HCT116 (cell line): ENCODE measurements at regions not wholly inside any gene's neighbourhood (a gene's known extent, or its start where the extent isn't known, plus 50 kb on each side); places are given as distances from the start of the nearest gene placed in this dataset.
"Not testable (repeated sequence)": the region's sequence is repeated elsewhere in the genome, so short reads cannot be mapped to it uniquely, and the experiment has no call there.

Source experiments
- CEBPB ChIP-seq: IDR thresholded peaks from 2 replicates; pipeline ENCODE4 v1.6.1; 2012; ENCODE audit warnings: low read depth
- EGR1 ChIP-seq: IDR thresholded peaks from 2 replicates; pipeline ENCODE4 v1.6.1; 2012; ENCODE audit warnings: low read depth
- JUND ChIP-seq: IDR thresholded peaks from 2 replicates; pipeline ENCODE4 v1.6.1; 2012
- POLR2A ChIP-seq: IDR thresholded peaks from 2 replicates; pipeline ENCODE4 v1.7.0; 2011; ENCODE audit warnings: borderline replicate concordance; ENCODE audit not compliant: insufficient read depth, insufficient read length; ENCODE audit errors: extremely low read depth
- POLR2AphosphoS5 ChIP-seq: IDR thresholded peaks from 2 replicates; pipeline ENCODE4 v1.6.1; 2011; ENCODE audit warnings: mild to moderate bottlenecking, low read depth, low read length, moderate library complexity
- RAD21 ChIP-seq: IDR thresholded peaks from 2 replicates; pipeline ENCODE4 v1.6.1; 2012; ENCODE audit warnings: low read depth, mild to moderate bottlenecking
- SIN3A ChIP-seq: IDR thresholded peaks from 2 replicates; pipeline ENCODE4 v1.6.1; 2012; ENCODE audit warnings: low read depth
- SP1 ChIP-seq: IDR thresholded peaks from 2 replicates; pipeline ENCODE4 v1.6.1; 2012; ENCODE audit warnings: low read depth
- SRF ChIP-seq: IDR thresholded peaks from 2 replicates; pipeline ENCODE4 v1.6.1; 2012; ENCODE audit warnings: low read depth
- ZNF274 ChIP-seq: fragments of 200-500 bp; sonication (Bioruptor generic); IDR thresholded peaks from 2 replicates; pipeline ENCODE4 v1.6.1; 2014; ENCODE audit warnings: mild to moderate bottlenecking, low read depth, low read length, inconsistent platforms
- TF ChIP-seq, protein P1 (sequence below), 3 experiments: fragments of 200-600 bp in 1 of 3; sonication (generic) in 1 of 3; IDR thresholded peaks in 2 of 3; conservative IDR thresholded peaks in 1 of 3; 2 replicates each; pipeline ENCODE4 v1.5.1; 2012 to 2017; ENCODE audit warnings: low read depth in 2 of 3, low read length in 2 of 3, antibody characterized with exemption in 1 of 3, borderline replicate concordance in 1 of 3, control low read depth in 1 of 3, mild to moderate bottlenecking in 1 of 3, mixed read lengths in 1 of 3, mixed run types in 1 of 3, moderate library complexity in 1 of 3; ENCODE audit not compliant: insufficient read depth in 1 of 3
- TF ChIP-seq, protein P2 (sequence below): IDR thresholded peaks from 2 replicates; pipeline ENCODE4 v1.6.1; 2011; ENCODE audit warnings: mild to moderate bottlenecking, low read length, moderate library complexity; ENCODE audit not compliant: insufficient replicate concordance; ENCODE audit errors: extremely low read depth
- TF ChIP-seq, protein P3 (sequence below): IDR thresholded peaks from 2 replicates; pipeline ENCODE4 v1.6.1; 2012

DNA sequence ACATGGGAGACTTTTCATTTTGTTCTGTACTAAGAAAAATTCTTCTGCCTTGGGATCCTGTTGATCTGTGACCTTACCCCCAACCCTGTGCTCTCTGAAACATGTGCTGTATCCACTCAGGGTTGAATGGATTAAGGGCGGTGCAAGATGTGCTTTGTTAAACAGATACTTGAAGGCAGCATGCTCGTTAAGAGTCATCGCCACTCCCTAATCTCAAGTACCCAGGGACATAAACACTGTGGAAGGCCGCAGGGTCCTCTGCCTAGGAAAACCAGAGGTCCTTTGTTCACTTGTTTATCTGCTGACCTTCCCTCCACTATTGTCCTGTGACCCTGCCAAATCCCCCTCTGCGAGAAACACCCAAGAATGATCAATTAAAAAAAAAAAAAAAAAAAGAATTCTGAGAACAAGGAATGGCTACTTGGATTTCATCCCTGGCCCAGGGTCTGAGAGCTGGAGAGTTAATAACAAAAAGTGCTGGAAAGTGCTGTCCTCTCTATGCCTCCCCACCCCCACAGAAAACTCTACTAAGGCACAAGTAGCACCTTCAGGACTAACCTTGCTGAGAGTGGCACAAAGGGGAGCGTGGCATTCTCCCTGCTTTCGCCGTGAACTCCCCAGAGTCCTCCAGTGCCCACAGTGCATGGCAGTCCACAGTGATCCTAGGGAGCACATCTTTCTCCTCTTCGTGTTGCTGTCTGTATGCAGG is 297.1 kb downstream of the SIPA1L2 start:
- TF ChIP-seq SP1, POLR2A, SIN3A, ZNF274, JUND, EGR1, SRF, CEBPB, POLR2AphosphoS5, RAD21: not testable (repeated sequence)
- TF ChIP-seq, protein P1, sequence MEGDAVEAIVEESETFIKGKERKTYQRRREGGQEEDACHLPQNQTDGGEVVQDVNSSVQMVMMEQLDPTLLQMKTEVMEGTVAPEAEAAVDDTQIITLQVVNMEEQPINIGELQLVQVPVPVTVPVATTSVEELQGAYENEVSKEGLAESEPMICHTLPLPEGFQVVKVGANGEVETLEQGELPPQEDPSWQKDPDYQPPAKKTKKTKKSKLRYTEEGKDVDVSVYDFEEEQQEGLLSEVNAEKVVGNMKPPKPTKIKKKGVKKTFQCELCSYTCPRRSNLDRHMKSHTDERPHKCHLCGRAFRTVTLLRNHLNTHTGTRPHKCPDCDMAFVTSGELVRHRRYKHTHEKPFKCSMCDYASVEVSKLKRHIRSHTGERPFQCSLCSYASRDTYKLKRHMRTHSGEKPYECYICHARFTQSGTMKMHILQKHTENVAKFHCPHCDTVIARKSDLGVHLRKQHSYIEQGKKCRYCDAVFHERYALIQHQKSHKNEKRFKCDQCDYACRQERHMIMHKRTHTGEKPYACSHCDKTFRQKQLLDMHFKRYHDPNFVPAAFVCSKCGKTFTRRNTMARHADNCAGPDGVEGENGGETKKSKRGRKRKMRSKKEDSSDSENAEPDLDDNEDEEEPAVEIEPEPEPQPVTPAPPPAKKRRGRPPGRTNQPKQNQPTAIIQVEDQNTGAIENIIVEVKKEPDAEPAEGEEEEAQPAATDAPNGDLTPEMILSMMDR (IDR thresholded peaks at IDR 0.05 in 2 of 3, conservative IDR thresholded peaks at IDR 0.05 in 1 of 3; ENCODE audit: borderline replicate concordance in 1 of 3, insufficient read depth in 1 of 3, low read depth in 2 of 3, low read length in 2 of 3): not testable (repeated sequence)
- TF ChIP-seq, protein P2, sequence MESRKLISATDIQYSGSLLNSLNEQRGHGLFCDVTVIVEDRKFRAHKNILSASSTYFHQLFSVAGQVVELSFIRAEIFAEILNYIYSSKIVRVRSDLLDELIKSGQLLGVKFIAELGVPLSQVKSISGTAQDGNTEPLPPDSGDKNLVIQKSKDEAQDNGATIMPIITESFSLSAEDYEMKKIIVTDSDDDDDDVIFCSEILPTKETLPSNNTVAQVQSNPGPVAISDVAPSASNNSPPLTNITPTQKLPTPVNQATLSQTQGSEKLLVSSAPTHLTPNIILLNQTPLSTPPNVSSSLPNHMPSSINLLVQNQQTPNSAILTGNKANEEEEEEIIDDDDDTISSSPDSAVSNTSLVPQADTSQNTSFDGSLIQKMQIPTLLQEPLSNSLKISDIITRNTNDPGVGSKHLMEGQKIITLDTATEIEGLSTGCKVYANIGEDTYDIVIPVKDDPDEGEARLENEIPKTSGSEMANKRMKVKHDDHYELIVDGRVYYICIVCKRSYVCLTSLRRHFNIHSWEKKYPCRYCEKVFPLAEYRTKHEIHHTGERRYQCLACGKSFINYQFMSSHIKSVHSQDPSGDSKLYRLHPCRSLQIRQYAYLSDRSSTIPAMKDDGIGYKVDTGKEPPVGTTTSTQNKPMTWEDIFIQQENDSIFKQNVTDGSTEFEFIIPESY: not testable (repeated sequence)
- TF ChIP-seq, protein P3, sequence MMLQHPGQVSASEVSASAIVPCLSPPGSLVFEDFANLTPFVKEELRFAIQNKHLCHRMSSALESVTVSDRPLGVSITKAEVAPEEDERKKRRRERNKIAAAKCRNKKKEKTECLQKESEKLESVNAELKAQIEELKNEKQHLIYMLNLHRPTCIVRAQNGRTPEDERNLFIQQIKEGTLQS: not testable (repeated sequence)
